GM19452 (cell line): ENCODE measurements at regions not wholly inside any gene's neighbourhood (a gene's known extent, or its start where the extent isn't known, plus 50 kb on each side); places are given as distances from the start of the nearest gene placed in this dataset.

Source experiments
- ATAC-seq: cut with Tn5 transposase; IDR thresholded peaks from one replicate; pipeline ENCODE4 v1.9.1; 2021; ENCODE audit not compliant: unreplicated experiment

DNA sequence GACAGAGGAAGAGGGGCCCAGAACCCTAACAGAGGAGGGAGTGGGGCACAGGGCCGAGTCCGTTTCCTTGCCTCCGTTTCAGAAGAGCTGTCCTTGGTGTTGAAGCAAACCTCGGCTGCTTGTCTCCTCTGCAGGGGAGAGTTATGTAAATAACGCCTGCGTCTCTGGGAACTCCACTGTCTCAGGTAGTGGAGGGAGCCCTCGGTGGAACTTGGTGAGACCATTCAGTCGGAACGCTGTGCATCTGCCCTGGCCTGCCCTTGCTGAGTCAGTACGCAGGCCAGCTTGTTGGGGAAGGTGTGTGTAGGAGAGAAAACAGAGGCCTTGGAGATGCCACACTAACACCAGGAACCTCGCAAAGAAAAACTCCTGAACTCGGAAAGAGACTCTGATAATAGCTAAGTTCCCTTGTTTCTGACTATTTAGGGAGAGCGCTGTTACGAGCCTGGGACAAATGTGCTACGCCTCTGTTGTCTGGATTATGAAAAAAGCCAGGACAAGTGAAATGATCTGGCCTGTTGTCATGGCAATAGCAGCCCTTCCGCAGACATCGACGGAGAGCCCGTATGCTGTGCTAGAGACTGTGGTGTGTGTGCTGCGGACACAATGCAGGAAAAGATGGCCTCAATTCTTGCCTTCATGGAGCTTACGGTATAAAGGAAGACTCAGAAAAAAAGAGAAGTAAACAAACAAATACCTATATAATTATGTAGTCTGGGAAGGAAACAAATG is 94.6 kb upstream of the AKT3 start:
- ATAC-seq = no peak

DNA sequence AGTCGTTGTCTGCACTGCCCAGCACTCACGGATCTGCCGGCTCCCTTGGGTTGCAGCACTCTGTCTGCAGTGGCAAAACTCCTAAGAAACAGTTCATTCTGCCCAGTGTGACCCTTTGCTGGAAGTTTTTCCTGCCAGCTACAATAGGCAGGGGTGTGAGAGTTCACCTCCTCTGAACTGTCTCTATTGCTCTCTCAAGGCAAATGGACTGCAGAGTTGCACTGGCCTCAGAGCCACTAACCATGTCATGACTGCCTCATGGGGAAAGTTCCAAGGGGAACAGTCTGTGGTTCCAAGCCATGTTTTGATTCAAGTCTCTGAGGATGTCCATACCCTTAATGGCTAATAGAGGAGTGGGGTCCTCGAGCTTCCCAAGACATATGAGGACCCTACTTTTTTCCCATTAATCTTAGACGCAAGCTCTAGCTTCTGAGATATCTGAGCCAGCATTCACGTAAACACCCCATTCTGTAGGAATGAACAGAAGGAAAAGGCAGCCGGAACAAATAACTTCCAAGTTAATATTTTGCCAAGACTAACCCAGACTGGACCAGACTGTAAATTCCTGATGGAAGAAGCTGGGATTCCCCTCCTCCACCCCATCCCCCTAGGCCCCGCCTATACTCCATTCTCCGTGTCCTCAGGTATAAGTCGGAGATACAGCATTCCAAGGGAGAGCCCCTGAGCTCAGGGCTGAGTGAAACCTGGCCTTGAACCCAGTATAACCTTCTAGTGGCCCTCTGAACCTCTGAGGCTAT is 93.8 kb upstream of the AKT3 start:
- ATAC-seq = no peak

DNA sequence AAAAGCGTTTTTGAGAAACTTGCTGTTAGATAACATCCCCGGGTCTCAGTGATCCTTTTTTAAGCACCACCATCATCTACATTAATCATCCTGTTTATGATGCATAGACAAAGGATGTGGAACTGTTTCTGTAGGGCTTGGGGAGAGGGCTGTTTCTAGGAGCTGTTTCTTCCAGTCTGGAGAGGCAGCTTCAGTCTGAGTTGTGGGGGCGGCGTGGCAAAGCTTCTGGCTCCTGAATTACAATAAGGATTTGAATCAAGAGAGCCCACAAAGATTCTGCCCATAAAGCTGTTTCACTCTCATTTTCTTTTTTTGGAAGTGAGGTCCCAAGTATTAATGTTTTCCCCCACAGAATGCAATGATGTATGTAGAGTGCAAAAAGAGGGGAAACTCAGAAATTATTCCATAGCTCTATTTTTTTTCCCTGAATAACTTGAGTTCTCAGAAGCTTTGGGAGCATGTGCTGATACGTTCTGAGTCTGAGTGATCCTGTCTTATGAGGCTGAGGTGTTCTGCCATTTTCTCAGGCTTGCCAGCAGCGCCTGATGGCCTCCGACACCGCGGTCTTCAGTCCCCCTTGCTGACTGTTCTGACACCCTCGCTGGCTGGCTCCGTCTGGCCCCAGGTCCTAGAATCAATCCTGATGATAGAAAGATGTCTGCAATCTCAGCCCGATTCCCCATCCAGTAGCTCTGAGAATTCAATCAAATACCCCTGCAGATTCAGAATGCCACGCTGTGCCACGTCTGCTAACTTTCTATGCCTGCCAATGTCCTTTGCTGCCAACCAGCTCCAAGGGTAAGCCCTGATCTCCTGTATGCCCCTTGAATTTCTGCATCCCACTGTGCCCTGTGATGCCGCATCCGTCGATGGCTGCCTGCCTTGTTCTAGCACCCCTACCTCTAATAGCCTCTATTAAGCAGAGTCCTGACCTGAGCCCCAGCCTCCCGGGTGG is 92.4 kb upstream of the AKT3 start:
- no peak for ATAC-seq

DNA sequence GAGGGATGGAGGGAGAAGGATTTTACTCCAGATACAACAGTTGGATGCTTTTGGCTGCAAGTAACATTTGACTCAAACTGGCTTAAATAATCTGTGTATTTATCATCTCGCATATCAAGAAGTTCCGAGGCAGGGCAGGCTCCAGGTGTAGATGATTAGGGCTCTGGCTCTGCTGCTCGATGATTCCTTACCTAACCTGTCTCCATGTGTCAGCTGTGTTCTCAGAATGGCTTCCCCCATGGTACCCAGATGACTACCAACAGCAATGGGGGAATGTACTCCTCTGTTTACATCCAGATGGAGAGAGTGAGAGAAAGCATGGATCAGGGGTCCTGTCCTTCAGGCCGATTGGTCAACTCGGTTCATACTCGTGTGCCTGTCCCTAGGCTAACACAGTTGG is 90.4 kb upstream of the AKT3 start:
- no peak for ATAC-seq

DNA sequence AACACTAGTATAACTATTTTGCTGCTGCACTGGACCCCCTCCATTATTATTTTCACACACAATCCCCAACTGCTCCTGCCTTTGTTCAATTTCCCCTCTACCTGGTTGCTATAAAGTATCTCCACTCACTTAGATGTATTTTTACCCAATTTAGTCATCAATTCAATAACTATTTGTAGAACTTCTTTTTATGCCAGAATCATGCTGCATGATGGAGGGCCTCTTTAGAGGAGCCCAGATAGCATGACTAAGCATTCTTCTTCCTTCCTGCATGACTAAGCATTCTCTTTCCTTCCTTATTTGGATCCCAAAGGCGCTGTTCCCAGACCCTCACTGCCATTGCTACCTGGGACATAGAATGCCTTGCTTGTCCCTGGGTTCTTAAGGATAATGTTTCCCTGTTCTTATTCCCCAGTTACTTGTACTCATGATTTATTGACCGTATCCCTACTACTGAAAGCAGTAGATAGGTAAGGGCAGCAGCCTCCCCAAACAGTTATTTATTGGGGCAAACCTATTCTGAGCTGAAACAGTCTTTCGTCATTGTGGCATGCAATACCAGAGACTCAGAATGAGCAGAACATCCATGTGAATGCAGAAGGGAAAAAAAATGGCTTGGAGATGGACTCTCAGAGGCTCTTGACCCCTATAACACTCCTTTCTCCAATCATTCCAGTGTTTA is 89.3 kb upstream of the AKT3 start:
- no peak for ATAC-seq

DNA sequence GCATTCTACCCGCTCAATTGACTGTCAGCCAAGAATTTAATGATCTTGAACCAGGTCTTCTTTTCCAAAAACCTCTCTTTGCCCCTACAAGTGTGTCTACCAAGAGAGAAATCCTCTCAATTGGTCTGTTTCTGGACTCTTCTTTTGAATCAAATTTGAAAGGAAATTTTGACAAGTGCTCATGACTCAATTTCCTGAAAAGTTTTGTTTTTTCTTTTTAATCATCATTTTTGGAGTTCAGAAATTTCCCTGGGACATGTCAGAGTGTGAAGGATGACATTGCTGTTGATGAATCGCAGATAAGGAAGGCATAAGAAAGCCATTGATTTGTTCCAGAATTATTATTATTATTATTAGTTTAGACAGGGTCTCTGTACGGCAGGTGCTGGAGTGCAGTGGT is 88.2 kb upstream of the AKT3 start:
- ATAC-seq = no peak

DNA sequence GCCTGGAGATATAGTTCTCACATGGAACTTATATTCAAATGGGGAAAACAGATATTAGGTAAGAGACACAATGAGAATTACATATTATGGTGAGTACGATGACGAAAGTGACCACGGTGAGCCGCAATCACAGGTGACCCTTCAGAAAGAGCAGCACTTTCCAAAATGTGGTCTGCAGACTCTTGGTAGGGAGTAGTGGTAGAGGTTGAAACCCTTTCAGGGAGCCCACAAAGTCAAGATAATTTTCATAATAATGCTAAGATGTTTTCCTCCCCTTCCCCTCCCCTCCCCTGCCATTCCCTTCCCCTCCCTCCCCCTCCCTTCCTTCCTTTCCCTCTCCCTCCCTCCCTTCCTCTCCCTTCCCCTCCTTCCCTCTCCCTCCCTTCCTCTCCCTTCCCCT is 83.5 kb upstream of the AKT3 start:
- ATAC-seq = no peak

DNA sequence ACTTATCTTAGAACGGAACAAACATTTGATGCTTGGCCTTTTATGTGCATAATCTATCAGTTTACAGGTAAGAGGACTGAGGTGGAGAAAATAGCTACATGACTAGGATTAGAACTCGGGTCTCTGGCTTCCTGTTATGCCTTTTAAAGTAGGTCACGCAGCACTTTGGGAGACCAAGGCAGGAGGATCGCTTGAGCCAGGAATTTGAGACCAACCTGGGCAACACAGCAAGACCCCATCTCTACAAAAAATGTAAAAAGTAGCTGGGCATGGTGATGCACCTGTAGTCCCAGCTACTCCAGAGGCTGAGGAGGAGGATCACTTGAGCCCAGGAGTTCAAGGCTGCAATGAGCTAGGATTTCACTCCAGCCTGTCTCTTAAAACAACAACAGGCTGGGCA is 81.9 kb upstream of the AKT3 start:
- ATAC-seq = no peak

DNA sequence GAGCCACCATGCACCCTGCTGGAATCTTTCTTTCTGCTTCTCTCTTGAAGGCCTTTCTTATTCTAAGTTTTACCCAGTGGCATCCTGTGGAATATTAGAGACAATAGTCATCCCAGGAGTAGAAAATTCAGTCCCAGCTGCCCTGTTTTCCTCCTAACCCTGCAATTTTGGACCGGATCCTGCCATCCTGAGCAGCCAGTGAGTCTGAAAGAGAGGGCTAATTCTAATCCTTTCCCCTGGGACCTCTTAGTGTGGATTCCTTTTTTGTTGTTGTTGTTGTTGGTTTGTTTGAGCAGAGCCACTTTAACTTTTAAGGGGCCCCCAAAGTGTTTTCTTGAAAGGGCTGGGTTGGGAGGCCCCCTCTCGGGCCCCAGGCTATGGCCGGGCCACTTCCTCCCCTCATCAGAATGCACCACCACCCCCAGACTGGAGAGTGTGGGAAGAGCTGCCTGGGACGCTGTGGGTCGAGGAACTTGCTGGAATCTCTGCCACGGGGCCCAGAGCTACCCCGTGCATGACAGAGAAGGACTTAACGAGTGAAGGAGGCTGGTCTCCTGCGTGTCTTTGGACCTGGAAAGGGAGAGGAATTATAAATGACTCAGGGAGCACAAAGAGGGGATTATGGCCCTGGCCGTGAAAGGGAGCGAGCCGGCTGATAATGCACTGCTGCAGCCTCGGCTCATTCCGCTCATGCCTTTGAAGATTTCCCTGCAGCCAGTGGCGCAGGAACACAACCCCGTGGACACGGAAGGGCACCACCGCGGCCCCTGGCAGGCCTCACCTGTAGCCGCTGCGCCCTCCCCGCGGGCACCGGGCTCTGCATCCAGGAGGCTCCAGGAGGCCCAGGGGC is 81.0 kb upstream of the AKT3 start:
- no peak for ATAC-seq

DNA sequence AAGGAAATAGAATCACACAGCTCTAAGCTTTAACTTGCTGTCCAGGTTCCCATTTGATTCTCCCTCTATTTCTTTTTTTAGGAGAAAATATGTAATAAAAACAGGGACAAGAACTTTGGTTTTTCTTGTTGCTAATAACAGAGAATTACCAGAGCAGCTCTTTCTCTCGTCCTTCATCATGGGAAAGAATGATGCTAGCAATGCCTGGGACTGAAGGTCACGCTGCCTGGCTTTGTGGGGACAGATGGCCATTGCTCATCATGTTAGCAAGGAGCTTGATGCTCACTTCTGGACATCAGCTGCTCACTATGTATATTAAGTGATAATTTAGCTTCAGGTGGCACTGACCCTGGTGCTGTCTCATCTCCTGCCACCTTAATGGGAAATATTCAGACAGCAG is 77.3 kb upstream of the AKT3 start:
- no peak for ATAC-seq

DNA sequence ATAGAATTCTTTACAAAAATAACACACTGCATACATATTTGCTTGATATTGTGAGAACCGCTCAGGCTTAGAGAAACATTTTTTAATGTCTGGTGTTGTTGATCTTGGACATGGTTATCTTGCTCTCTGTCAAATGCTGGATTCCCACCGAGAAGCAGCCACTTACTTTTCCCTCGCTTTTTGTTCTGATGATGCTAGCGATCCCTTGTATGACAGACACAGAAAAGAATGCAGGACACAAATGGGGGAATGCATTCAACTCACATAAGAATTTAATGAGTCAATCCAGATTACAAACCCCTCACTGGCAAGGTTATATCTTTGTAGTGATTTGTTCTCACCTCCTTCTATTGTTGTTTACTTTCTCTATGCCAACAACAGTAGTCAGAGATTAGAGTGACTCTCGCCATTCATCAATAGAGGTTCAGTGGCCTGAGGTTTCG is 76.8 kb upstream of the AKT3 start:
- no peak for ATAC-seq

DNA sequence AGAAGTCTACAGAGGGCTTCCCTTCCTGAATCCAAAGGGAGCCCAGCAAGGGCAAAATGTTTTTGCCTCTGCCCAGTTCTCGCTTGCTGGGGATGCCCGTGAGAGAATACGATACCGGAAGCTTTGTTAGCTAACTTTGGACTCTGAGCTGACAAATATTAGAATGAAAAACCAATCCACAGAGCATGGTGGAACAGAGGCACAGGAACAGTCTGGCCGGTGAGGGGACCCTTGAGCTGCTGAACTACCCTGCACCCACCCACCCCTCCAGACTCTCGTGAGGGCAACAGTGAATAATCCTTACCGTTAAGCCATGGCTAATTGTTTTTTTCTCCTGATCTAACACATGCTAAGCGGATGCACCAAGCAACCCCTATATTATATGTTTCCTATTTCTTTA is 76.3 kb upstream of the AKT3 start:
- no peak for ATAC-seq

DNA sequence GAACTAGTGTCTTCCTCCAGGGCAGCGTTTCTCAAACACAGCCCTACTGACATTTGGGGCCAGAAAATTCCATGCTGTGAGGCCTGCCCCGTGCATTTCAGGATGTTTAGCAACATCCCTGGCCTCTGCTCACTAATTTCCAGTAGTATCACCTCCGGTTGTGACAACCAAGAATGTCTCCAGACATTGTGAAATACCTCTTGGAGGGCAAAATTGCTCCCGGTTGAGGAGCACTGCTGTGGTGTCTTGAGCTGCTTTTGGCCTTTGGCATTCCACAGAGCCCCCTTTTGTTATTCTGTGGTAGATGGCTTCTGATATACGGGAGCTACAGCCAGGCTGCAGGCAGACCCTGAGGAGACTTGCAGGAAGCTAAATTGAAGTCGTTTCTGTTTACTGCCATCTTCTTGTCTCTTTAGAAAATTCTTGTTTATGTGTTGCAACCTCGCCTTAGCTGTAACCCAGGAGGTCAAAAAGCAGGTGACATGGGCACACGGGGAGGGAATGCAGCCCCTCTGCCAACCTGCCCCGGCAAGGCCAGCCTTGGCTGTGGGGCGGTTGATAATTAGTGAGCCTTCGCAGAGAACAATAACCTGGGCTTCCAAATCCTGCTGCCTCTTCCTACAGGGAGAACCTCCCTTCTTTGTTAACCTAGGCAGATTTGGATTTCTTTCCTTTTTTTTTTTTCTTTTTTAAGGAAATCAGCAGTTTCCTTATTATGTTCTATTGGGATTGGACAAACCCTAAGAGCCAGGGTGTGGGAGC is 74.7 kb upstream of the AKT3 start:
- no peak for ATAC-seq

DNA sequence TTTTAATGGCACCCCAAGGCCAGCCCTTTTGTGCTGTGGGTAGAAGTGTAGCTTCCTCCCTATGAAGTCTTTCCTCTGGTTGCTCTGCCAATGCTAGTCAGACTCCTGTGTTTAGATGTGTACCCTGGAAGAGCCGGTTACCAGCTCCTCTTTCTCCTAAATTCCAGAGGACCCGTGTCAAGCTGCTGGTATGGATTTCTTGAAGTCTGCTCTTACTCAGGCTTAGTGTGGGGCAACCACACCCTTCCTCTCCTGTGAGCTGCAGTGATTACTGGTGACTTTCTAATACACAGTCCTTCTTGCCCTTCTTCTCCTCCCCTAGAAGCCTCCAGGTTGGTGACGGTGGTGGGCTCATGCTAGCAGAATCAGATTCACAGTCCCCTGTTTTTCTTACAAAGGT is 74.1 kb upstream of the AKT3 start:
- no peak for ATAC-seq

DNA sequence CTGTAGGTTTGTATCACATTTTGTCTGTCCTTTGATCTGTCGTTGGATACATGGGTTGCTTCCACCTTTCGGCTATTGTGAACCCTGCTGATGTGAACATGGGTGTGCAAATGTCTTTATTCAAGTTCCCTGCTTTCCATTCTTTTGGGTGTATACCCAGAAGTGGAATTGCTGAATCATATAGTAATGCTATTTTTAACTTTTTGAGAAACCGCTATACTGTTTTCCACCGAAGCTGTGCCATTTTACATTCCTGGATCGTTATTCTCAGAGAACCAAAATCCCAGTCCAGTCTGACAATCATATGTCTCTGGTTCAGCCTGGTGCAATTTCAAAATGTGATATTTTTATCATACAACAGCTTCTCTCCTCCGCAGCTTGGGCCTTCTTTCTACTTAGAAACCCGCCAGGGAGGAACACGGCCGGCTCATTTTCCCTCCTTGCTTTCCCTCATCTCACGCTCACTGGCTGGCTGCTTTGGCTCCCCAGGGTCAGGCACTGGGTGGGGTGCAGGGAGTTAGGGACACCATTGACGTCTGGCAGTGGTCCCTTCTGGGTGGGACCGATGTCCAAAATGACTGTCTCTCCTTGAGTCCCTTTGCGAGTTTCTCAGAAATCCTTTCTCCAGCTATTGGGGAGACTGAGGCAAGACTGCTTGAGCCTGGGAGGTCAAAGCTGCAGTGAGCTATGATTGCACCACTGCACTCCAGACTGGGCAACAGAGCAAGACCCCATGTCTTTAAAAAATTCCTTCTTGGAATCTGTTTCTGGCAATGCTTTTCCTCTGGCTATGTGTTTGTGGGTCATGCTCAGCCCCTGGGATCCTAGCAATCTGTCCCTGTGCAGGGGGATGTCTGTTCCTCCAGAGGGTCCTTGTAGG is 73.5 kb upstream of the AKT3 start:
- ATAC-seq = no peak

DNA sequence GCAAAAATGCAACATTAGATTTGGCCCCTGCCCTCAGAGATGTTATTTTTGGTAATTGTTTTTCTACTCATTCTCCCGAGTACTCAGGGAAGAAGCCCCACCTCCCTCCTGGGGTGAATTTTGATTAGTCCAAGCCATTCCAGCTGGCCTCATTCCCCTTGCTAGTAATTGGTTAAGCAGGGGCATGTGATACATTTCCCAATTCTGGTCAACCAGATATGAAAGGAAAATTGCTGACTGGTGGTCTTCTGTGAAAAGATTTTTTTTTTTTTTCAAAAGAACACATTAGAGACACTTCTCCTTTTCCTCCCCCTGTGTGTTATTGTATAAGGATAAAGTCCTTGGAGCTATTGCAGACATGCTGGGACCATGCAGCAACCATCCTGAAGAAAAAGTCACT is 71.1 kb upstream of the AKT3 start:
- no peak for ATAC-seq

DNA sequence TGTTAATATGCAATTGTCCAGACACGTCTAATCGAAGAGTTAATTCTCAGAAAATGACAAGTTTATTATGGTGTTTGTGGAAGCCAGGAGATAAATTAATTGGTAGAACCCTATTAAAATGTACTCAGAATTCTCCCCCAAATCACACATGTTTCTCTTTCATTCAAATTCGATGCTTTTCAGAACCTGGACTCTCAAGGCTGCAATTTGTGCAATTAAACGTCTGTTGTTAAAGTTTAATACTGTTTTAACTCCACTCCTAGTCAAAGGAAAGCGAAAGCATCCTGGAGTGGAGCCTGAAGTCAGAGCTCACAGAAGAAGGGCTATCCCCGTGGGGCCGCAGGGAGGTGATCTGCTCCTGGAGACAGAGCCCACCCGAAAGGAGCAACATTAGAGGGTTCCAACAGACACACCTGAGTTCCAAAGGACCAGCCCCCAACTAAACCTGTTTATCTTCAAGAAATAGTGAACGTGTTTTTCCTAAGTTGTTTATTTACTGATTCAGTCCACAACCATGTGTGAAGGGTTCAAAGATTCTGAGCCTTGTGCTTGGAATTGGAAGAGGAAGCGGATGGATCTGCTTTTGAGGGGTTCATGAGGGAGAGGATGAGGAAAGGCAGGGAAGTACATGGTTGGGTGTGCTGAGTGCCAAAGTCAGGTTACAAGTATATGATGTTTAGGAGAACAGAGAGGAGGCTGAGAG is 68.0 kb upstream of the AKT3 start:
- no peak for ATAC-seq
